ENCODE measurements at regions not wholly inside any gene's neighbourhood (a gene's known extent, or its start where the extent isn't known, plus 50 kb on each side); places are given as distances from the start of the nearest gene placed in this dataset.

DNA sequence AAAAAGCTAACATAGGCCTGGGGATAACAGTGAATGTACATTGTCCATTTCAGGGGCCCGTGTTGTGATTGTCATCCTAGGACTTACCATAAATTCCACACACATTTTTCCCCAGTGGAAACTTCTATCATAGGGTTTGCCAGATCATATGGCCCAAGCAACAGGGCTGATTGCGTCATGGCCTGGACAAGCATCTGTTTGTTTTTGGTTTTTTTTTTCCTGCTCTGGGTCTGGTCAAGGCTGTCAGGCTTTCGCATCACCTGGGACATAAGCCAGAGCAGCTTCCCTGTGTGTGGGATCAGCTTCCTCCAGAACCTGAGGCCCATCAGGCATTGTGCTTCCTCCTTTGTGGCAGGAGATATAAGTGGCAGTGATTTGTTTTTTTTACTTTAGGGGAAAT lies 598.5 kb upstream of the USP24 start:
- no peak overlapping the region for H3K23ac ChIP-seq (ENCODE audit: low read length in 2 of 2)
- no peak overlapping the region for H3K18ac ChIP-seq (ENCODE audit: low read depth in 1 of 2, low read length in 2 of 2)
- H2BK120ac ChIP-seq (ENCODE audit: low read depth, low read length) = no peak overlapping the region
- peaks cover 2% of the 10 kb centered on the region for H3K9me3 ChIP-seq (ENCODE audit: control insufficient read depth, low read length)
- H2BK12ac ChIP-seq (ENCODE audit: low read length in 2 of 2) = no peak overlapping the region
- no peaks in the 10 kb centered on the region for H3K4me1 ChIP-seq (ENCODE audit: control insufficient read depth, insufficient read depth, low read depth, low read length)
- H3K27me3 ChIP-seq (ENCODE audit: control insufficient read depth in 1 of 2, insufficient read depth in 1 of 2, low read length in 2 of 2) = no peaks in the 10 kb centered on the region
- no peak overlapping the region for H3K4ac ChIP-seq (ENCODE audit: low read depth in 1 of 2, low read length in 2 of 2)
- no peak overlapping the region for H3K27ac ChIP-seq (ENCODE audit: low read length, poor library complexity, severe bottlenecking)
- no peak overlapping the region for H2AFZ ChIP-seq (ENCODE audit: low read depth, low read length)
- no peak overlapping the region for H4K8ac ChIP-seq (ENCODE audit: low read length)
- no peaks in the 10 kb centered on the region for H3K79me1 ChIP-seq (replicated peaks; ENCODE audit: low read length, poor library complexity, severe bottlenecking)
- H3K4me3 ChIP-seq (ENCODE audit: insufficient read depth in 1 of 2, low read depth in 1 of 2, low read length in 2 of 2) = no peak overlapping the region
- no peak overlapping the region for H2BK15ac ChIP-seq (ENCODE audit: low read depth, poor library complexity, severe bottlenecking)
- no peaks in the 10 kb centered on the region for H3K36me3 ChIP-seq (ENCODE audit: control insufficient read depth in 1 of 2, insufficient read depth in 2 of 2, low read depth in 1 of 2, low read length in 2 of 2)
- H3K9ac ChIP-seq (ENCODE audit: low read length) = peak overlapping the region; percentile 20
- H2BK5ac ChIP-seq (ENCODE audit: low read depth, low read length, poor library complexity, severe bottlenecking) = no peak overlapping the region
- no peak overlapping the region for H4K91ac ChIP-seq (ENCODE audit: low read length)
- 39% methylated on average over 3 of the region's 3 CpGs for WGBS
- H3K4me2 ChIP-seq (ENCODE audit: low read length, poor library complexity, severe bottlenecking) = no peak overlapping the region
- H2AK5ac ChIP-seq (ENCODE audit: low read length, severe bottlenecking) = no peak overlapping the region
- H3K14ac ChIP-seq (ENCODE audit: low read length in 2 of 2) = no peak overlapping the region
- peak; percentile 79 for DNase-seq

DNA sequence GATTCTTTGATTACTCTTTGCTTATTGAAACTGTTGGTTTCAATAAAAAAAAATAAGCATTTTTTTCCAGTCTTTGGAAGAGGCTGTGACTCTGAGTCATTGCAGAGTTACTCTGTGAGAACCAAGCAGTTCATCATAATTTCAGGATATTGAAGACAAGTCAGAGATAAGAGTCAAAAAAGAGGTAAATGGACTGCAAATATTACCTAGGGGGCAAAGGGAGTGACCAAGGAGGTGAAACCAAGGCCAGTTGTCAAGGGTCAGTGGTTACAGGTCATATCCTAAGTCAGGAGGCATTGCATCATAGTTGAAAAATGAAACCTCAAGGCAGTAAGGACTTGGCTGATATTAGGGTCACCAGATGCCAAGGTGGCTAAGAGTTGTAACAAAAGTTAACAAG lies 597.1 kb upstream of the USP24 start:
- H2AK5ac ChIP-seq (ENCODE audit: low read length, severe bottlenecking) = no peak overlapping the region
- no peak overlapping the region for H2BK5ac ChIP-seq (ENCODE audit: low read depth, low read length, poor library complexity, severe bottlenecking)
- H3K27ac ChIP-seq (ENCODE audit: low read length, poor library complexity, severe bottlenecking) = no peak overlapping the region
- no peaks in the 10 kb centered on the region for H3K79me1 ChIP-seq (replicated peaks; ENCODE audit: low read length, poor library complexity, severe bottlenecking)
- H2BK12ac ChIP-seq (ENCODE audit: low read length in 2 of 2) = no peak overlapping the region
- H3K4ac ChIP-seq (ENCODE audit: low read depth in 1 of 2, low read length in 2 of 2) = no peak overlapping the region
- no peaks in the 10 kb centered on the region for H3K36me3 ChIP-seq (ENCODE audit: control insufficient read depth in 1 of 2, insufficient read depth in 2 of 2, low read depth in 1 of 2, low read length in 2 of 2)
- no peak for DNase-seq
- no peak overlapping the region for H3K14ac ChIP-seq (ENCODE audit: low read length in 2 of 2)
- no peaks in the 10 kb centered on the region for H3K27me3 ChIP-seq (ENCODE audit: control insufficient read depth in 1 of 2, insufficient read depth in 1 of 2, low read length in 2 of 2)
- H2AFZ ChIP-seq (ENCODE audit: low read depth, low read length) = no peak overlapping the region
- peak overlapping the region; percentile 16 for H3K9ac ChIP-seq (ENCODE audit: low read length)
- H2BK15ac ChIP-seq (ENCODE audit: low read depth, poor library complexity, severe bottlenecking) = no peak overlapping the region
- H3K9me3 ChIP-seq (ENCODE audit: control insufficient read depth, low read length) = peaks cover 10% of the 10 kb centered on the region
- no peak overlapping the region for H2BK120ac ChIP-seq (ENCODE audit: low read depth, low read length)
- H4K8ac ChIP-seq (ENCODE audit: low read length) = no peak overlapping the region
- H4K91ac ChIP-seq (ENCODE audit: low read length) = no peak overlapping the region
- H3K23ac ChIP-seq (ENCODE audit: low read length in 2 of 2) = no peak overlapping the region
- H3K18ac ChIP-seq (ENCODE audit: low read depth in 1 of 2, low read length in 2 of 2) = no peak overlapping the region
- no peak overlapping the region for H3K4me3 ChIP-seq (ENCODE audit: insufficient read depth in 1 of 2, low read depth in 1 of 2, low read length in 2 of 2)
- H3K4me2 ChIP-seq (ENCODE audit: low read length, poor library complexity, severe bottlenecking) = no peak overlapping the region
- H3K4me1 ChIP-seq (ENCODE audit: control insufficient read depth, insufficient read depth, low read depth, low read length) = no peaks in the 10 kb centered on the region

DNA sequence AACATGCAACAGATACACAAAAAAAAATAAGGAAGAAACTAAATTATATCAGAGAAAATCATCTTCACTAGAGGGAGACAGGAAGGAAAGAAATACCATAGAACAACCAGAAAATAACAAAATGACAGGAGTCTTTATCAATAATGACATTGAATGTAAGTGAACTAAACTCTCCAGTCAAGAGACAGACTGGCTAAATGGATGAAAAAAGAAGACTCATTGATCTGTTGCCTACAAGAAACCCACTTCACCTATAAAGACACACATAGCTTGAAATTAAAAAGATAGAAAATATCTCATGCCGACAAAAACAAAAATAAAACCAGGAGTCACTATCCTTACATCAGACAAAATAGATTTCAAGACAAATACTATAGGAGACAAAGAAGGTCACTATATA lies 593.1 kb upstream of the USP24 start:
- H4K91ac ChIP-seq (ENCODE audit: low read length) = no peak overlapping the region
- no peak overlapping the region for H3K27ac ChIP-seq (ENCODE audit: low read length, poor library complexity, severe bottlenecking)
- no peaks in the 10 kb centered on the region for H3K27me3 ChIP-seq (ENCODE audit: control insufficient read depth in 1 of 2, insufficient read depth in 1 of 2, low read length in 2 of 2)
- no peak overlapping the region for H3K23ac ChIP-seq (ENCODE audit: low read length in 2 of 2)
- no peak for DNase-seq
- no CpG with 5 or more reads among the region's 1 CpG for WGBS
- H3K18ac ChIP-seq (ENCODE audit: low read depth in 1 of 2, low read length in 2 of 2) = no peak overlapping the region
- no peak overlapping the region for H2BK12ac ChIP-seq (ENCODE audit: low read length in 2 of 2)
- H2AFZ ChIP-seq (ENCODE audit: low read depth, low read length) = no peak overlapping the region
- H2BK5ac ChIP-seq (ENCODE audit: low read depth, low read length, poor library complexity, severe bottlenecking) = peak overlapping the region; percentile 19
- H3K79me1 ChIP-seq (replicated peaks; ENCODE audit: low read length, poor library complexity, severe bottlenecking) = no peaks in the 10 kb centered on the region
- peaks cover 10% of the 10 kb centered on the region for H3K9me3 ChIP-seq (ENCODE audit: control insufficient read depth, low read length)
- H3K4me1 ChIP-seq (ENCODE audit: control insufficient read depth, insufficient read depth, low read depth, low read length) = no peaks in the 10 kb centered on the region
- no peaks in the 10 kb centered on the region for H3K36me3 ChIP-seq (ENCODE audit: control insufficient read depth in 1 of 2, insufficient read depth in 2 of 2, low read depth in 1 of 2, low read length in 2 of 2)
- H3K9ac ChIP-seq (ENCODE audit: low read length) = no peak overlapping the region
- no peak overlapping the region for H3K4me2 ChIP-seq (ENCODE audit: low read length, poor library complexity, severe bottlenecking)
- H3K4me3 ChIP-seq (ENCODE audit: insufficient read depth in 1 of 2, low read depth in 1 of 2, low read length in 2 of 2) = no peak overlapping the region
- H2BK120ac ChIP-seq (ENCODE audit: low read depth, low read length) = no peak overlapping the region
- no peak overlapping the region for H4K8ac ChIP-seq (ENCODE audit: low read length)
- no peak overlapping the region for H2AK5ac ChIP-seq (ENCODE audit: low read length, severe bottlenecking)
- no peak overlapping the region for H3K4ac ChIP-seq (ENCODE audit: low read depth in 1 of 2, low read length in 2 of 2)
- no peak overlapping the region for H3K14ac ChIP-seq (ENCODE audit: low read length in 2 of 2)
- no peak overlapping the region for H2BK15ac ChIP-seq (ENCODE audit: low read depth, poor library complexity, severe bottlenecking)

DNA sequence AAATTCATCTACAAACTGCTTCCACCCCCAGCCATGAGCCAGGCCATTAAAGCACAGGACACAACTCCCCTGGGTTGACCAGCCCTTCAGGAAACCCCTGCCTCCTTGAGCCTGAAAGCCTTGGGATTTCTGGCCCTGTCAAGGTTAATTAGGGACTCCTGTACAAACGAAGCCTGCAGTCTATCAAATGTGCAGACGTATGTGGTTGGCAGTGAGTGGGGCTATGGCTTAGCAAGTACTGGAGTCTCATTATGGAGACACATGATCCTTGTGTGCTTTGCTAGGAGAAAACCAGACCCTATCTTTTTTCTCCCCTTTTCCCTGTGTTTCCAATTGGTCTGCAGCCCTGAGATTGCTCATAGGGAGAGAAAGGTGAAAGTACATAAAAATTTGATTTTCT lies 588.3 kb upstream of the USP24 start:
- no peaks in the 10 kb centered on the region for H3K27me3 ChIP-seq (ENCODE audit: control insufficient read depth in 1 of 2, insufficient read depth in 1 of 2, low read length in 2 of 2)
- H3K4me2 ChIP-seq (ENCODE audit: low read length, poor library complexity, severe bottlenecking) = no peak overlapping the region
- no peaks in the 10 kb centered on the region for H3K79me1 ChIP-seq (replicated peaks; ENCODE audit: low read length, poor library complexity, severe bottlenecking)

More for the DNA sequence above, 588.3 kb upstream of the USP24 start:
- Histone ChIP-seq H4K91ac (ENCODE audit: low read length) (no peak overlapping the region), H2BK15ac (ENCODE audit: low read depth, poor library complexity, severe bottlenecking) (no peak overlapping the region), H2BK120ac (ENCODE audit: low read depth, low read length) (no peak overlapping the region), H3K18ac (ENCODE audit: low read depth in 1 of 2, low read length in 2 of 2) (no peak overlapping the region), H3K36me3 (ENCODE audit: control insufficient read depth in 1 of 2, insufficient read depth in 2 of 2, low read depth in 1 of 2, low read length in 2 of 2) (no peaks in the 10 kb centered on the region), H3K9ac (ENCODE audit: low read length) (no peak overlapping the region), H2AK5ac (ENCODE audit: low read length, severe bottlenecking) (no peak overlapping the region), H3K27ac (ENCODE audit: low read length, poor library complexity, severe bottlenecking) (no peak overlapping the region), H3K4ac (ENCODE audit: low read depth in 1 of 2, low read length in 2 of 2) (no peak overlapping the region), H2AFZ (ENCODE audit: low read depth, low read length) (no peak overlapping the region), H2BK5ac (ENCODE audit: low read depth, low read length, poor library complexity, severe bottlenecking) (no peak overlapping the region), H4K8ac (ENCODE audit: low read length) (no peak overlapping the region), H3K4me1 (ENCODE audit: control insufficient read depth, insufficient read depth, low read depth, low read length) (no peaks in the 10 kb centered on the region), H3K4me3 (ENCODE audit: insufficient read depth in 1 of 2, low read depth in 1 of 2, low read length in 2 of 2) (no peak overlapping the region), H3K9me3 (ENCODE audit: control insufficient read depth, low read length) (peaks cover 11% of the 10 kb centered on the region), H2BK12ac (ENCODE audit: low read length in 2 of 2) (no peak overlapping the region), H3K14ac (ENCODE audit: low read length in 2 of 2) (no peak overlapping the region), H3K23ac (ENCODE audit: low read length in 2 of 2) (no peak overlapping the region)
- WGBS = 38% methylated on average over 2 of the region's 2 CpGs
- no peak for DNase-seq
